HG02885 (cell line): ENCODE measurements at regions not wholly inside any gene's neighbourhood (a gene's known extent, or its start where the extent isn't known, plus 50 kb on each side); places are given as distances from the start of the nearest gene placed in this dataset.
"Not testable (repeated sequence)": the region's sequence is repeated elsewhere in the genome, so short reads cannot be mapped to it uniquely, and the experiment has no call there.

ENCODE experiments used
- ATAC-seq: cut with Tn5 transposase; IDR thresholded peaks from one replicate; pipeline ENCODE4 v1.9.1; 2021; ENCODE audit warnings: mild to moderate bottlenecking; ENCODE audit not compliant: unreplicated experiment, poor library complexity

- ATAC-seq: peak; percentile 96
Observed at GRCh38 chr1:221478050-221478949, 263.6 kb downstream of the DUSP10 start.

DNA sequence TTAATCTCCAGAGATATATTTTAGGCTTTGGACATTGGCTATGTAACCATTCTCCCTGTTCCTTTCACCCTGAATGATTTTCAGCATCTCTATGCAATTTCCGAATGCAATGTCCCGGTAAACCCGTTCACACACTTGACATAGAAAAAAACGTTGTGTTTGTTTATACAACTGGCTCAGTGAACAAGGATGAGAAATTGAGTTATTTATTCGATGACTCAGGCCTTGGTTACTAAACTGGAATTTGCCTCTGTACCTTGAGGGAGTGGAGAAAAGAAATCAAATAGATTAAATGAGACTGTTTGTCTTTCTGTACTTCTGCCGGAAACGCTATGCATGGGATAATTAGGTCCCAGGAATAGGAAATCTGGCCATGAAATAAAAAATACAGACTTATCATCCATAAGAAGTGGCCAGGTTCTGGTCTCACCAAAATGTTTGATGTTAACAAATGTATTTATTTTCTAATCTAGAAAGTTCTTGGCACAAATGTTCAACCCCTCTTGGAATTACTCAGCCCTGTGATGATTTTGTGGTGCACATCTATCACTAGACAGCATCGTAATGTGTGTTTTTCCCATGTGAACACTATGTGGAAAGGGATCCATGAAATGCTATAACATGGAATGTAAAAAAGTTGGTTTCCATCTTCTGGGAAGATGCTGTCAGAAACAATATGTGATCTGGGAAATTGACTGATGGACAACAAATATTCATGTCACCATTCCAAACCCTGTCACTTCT, 253.9 kb downstream of the DUSP10 start:
- ATAC-seq: no peak

- no peak for ATAC-seq
Observed at GRCh38 chr1:221488550-221488949, 253.3 kb downstream of the DUSP10 start.

- ATAC-seq: no peak
Observed at GRCh38 chr1:221494670-221495069, 247.2 kb downstream of the DUSP10 start.

GRCh38 chr1:221497046-221497445, 244.8 kb downstream of the DUSP10 start:
- no peak for ATAC-seq

DNA sequence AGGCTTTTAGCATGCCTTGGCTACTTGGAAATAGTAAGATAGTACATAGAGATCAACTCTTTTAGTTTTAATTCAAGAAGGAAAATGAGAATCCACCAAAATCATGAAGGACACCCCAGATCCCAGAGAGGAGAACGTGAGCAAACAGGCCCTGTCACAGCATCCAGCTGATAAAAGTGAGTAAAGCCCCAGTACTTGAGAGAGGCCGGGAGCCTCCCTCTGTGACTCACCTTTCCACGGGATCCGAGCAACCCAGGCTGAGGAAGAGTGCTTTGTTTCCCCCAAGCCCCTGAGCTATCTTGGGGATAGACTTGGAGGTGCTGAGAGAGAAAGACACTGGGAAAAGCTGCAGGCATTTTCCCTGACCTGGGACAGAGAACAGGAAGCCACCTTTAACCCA, 238.6 kb downstream of the DUSP10 start:
- ATAC-seq: no peak

DNA sequence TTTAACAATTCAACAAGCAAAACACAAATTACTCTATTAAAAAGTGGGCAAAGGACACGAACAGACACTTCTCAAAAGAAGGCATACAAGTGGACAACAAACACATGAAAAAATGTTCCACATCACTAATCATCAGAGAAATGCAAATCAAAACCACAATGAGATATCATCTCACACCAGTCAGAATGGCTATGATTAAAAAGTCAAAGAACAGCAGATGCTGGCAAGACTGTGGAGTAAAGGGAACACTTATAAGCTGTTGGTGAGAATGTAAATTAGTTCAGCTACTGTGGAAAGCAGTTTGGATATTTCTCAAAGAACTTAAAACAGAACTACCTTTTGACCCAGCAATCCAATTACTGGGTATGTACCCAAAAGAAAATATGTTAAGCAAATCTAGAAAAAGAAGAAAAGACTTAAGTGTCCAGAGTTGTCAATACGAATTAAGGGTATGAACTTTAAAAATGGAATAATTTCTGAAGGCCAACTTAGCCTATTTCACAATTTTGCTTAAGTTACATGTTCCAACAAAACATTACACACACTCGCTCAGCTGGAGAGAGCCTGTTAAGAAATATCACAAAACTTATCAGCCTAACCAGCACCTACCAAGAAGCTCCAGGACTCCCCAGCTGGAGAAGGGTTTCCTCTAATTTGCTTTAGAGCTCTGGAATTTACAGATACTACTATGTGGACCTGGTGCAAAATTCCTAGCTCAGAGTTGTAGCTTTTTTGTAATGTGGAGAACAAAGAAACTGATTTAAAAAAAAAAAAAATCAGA, 232.1 kb downstream of the DUSP10 start:
- peak; percentile 57 for ATAC-seq

DNA sequence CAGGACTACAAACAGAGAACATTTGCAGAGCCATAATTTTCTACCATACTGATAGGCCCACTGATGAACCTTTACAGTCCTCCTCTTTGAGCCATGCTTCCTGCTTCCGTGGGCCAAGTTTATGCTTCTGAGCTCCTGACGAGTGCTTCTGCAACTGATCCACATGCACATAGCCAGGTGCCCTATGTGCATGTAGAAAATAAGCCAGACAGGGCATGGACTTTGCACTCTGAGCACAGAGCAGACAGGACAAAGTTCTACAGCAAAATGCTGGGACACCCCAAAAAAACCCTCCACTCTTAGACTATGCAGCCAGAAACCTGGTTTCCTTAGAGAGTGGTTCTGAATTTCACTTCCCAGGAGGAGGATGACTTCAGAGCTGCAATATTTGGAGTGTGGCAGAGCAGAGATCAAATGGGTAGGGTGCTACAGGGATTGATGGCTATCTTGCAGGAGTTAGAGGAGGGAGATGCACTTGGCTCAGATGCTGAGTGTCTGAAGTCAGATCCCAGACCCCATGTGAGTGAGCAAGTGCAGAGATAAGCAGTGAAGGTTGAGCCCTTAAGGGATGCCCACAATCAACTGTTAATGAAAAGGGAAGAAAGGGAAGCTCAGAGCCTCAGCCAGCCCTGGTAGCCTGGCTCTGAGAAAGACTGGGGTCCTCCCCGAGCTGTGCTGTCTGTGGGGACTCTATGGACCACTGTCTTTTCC, 230.9 kb downstream of the DUSP10 start:
- no peak for ATAC-seq

DNA sequence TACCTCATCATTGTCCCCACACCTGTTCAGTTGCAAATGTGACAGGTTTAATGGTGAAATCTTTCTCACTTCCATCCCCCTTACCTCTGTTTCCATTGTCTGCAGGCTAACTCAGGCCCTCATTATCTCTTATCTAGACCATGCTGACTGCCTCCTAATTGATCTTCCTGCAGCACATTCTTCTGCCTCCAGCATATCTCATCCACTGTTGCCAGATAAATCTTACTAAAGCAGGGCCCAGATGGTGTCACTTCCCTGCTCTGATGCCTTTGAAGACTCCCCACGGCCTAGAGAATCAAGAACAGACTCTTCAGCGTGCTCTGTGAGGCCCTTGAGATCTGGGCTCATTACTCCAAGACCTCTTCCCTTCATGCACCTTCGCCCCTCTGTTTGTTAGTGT, 230.1 kb downstream of the DUSP10 start:
- ATAC-seq: no peak

- no peak for ATAC-seq
Observed at GRCh38 chr1:221514806-221515205, 227.1 kb downstream of the DUSP10 start.

DNA sequence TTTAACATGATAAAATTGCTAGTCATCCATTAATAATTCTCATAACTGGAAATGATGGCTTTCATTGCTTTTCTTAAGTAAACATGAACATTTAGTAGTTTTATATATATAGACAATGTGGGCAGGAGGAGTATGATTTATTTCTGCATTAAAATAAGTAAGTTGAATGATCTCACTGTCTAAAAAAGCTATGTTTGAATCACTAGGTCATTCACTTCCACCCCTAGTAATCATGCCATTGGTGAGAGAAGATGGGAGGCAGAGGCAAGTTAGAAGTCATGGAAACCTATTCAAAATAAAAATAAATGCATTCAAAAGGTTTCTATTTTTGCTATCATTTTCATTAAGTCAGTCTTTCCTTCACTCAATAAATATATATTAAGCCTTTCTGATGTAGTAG, 226.4 kb downstream of the DUSP10 start:
- ATAC-seq: no peak

DNA sequence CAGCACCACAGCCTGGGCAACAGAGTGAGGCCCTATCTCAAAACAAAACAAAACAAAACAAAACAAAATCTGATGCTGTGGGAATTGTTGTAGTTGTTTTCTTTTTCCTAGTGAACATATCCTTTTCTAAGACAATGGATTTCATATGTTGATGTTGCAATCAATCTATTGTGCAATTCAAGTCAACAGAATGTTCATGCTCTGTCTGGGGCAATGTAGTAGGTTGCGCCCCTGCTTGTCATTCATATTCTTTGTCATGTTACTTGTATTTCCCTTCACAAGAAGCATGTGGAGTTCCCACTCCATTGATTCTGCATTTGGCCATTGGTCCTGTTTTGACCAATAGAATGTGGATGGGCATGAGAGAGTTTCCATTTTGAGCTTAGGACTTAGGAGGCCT, 223.9 kb downstream of the DUSP10 start:
- no peak for ATAC-seq

DNA sequence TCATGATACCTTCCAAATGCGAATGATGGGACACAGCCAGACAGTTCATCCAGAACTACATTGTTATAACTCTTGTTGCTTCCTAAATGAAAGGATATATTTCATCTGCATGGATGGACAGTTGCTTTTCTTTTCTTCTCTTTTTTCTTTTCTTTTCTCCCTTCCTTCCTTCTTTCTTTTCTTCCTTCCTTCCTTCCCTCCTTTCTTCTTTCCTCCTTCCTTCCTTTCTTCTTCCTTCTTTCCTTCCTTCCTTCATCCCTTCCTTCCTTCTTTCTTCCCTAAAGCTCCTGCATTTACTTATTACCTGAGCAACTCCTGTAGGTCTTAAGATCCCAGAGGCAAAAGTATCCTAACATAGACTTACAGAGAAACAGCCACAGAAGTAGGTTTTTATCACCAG, 221.6 kb downstream of the DUSP10 start:
- ATAC-seq: no peak

DNA sequence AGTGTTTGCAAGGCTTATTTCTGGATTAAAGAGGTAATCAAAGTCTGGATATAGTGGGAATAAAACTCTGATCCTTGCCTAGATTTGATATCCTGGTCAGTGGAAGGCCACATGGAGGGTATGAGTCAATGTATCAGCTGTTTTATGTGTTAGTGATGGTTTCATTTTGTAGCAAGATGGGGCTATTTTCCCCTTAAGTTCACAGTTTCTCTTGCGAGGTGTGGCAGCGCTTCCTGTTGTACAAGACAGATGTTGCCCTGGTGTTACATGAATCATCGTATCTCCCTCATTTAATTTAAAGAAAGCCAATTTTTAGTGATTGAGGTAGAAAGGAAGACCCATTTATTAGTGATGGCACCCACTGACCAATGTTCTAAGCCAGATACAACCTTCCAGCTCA, 220.2 kb downstream of the DUSP10 start:
- ATAC-seq: no peak

- ATAC-seq: no peak
Observed at GRCh38 chr1:221522529-221522940, 219.4 kb downstream of the DUSP10 start.

DNA sequence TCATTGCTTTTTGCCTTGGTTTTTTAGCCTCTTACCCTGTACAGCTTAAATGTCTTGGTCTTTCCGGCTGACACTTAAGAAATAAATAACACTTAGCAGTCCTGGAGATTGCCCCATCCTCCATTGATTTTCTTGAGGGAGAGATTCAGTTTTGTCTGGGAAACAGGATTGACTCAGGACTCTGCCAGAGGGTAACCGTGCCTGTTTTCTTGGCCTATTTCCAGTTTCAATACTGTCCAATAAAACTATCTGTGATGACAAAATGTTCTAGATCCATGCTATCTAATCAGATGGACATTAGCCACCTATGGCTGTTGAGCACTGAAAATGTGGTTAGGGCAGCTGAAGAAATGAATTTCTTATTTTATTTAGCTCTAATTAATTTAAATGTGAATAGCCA, 216.1 kb downstream of the DUSP10 start:
- ATAC-seq: no peak

DNA sequence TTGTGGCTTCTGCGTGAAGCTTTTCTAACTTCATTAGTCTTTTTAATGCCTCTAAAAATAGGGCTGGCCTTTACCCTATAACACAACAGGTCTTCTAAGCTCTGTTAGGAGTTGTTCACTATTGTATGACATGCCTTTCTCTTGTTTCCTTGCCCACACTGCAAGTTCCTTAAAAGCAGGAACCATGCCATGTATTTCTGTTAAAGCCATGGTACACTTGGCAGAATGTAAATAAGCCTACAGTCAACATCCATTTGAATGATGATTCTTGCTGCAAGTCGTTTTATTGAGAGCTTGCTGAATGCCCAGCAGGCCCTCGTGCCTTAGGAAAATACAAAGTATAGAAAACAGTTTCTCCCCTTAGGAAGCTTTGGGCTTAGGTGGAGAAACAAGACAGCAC, 214.6 kb downstream of the DUSP10 start:
- ATAC-seq: no peak

GRCh38 chr1:221527886-221528624, 213.8 kb downstream of the DUSP10 start:
- ATAC-seq: no peak

- not testable (repeated sequence) for ATAC-seq
Observed at GRCh38 chr1:221530159-221530558, 211.7 kb downstream of the DUSP10 start.

- no peak for ATAC-seq
Observed at GRCh38 chr1:221530791-221531190, 211.1 kb downstream of the DUSP10 start.
